Vagina (tissue), 2 donors: ENCODE measurements at regions not wholly inside any gene's neighbourhood (a gene's known extent, or its start where the extent isn't known, plus 50 kb on each side); places are given as distances from the start of the nearest gene placed in this dataset.

Source experiments
- DNase-seq, 2 donors: peaks; one replicate each; pipeline ENCODE4 v3.0.0-alpha.2; 2017; ENCODE audit errors: extremely low spot score in 2 of 2
- H3K27ac ChIP-seq: fragments of 200-600 bp; sonication (generic); one replicate; pipeline ENCODE4 v1.5.1; 2019
- H3K27me3 ChIP-seq: fragments of 200-600 bp; sonication (generic); one replicate; pipeline ENCODE4 v1.5.1; 2019
- H3K36me3 ChIP-seq, 2 donors: fragments of 200-600 bp; sonication (generic); one replicate each; pipeline ENCODE4 v1.5.1; 2017 to 2019
- H3K4me1 ChIP-seq: fragments of 200-600 bp; sonication (generic); one replicate; pipeline ENCODE4 v1.5.1; 2019
- H3K4me3 ChIP-seq, 2 donors: fragments of 200-600 bp; sonication (generic); 1 replicate in 1 of 2; 2 replicates in 1 of 2; pipeline ENCODE4 v1.5.1; 2016 to 2019
- H3K9me3 ChIP-seq: fragments of 200-600 bp; sonication (generic); one replicate; pipeline ENCODE4 v1.5.1; 2019
- POLR2A ChIP-seq, 2 donors: fragments of 450-650 bp; IDR thresholded peaks; one replicate each; pipeline ENCODE4 v1.6.1; 2017; ENCODE audit warnings: antibody characterized with exemption in 2 of 2, mild to moderate bottlenecking in 2 of 2, moderate library complexity in 2 of 2
- POLR2AphosphoS5 ChIP-seq, 2 donors: sonication (generic); formaldehyde crosslinking; IDR thresholded peaks; one replicate each; pipeline ENCODE4 v1.9.0; 2017; ENCODE audit warnings: antibody characterized with exemption in 2 of 2, mild to moderate bottlenecking in 2 of 2, low read depth in 1 of 2; ENCODE audit not compliant: insufficient read depth in 1 of 2
- intact Hi-C: fragments of 100-400 bp; cut with DNase I; formaldehyde crosslinking; loops from one replicate; pipeline ENCODE4 v1.15.1; 2023
- TF ChIP-seq, protein P1 (sequence below), 3 experiments: fragments of 450-650 bp in 2 of 3; fragments of 200-600 bp in 1 of 3; sonication (generic) in 1 of 3; IDR thresholded peaks; one replicate each; pipeline ENCODE4 v1.5.1; 2017 to 2019; ENCODE audit warnings: antibody characterized with exemption in 3 of 3, mild to moderate bottlenecking in 2 of 3, moderate library complexity in 2 of 3

DNA sequence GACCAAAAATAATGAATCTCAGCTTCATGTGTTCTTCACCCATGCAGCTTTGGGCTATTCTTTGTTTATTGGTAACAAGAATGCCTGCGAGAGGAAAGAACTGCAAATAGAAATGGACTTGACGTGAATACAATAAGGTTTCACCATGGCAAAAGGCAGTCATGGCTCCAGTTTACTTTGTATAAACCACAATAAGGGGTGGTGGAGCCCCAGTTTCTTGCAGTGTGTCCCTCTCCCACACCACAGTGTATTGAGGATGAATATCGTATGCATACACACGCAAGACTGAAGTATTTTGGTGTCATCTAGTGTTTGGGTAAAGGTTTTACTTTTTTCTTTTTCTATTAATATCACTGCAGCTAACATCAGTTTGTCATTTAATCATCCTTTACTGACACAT lies 159.7 kb upstream of the CNTN4 start:
- intact Hi-C loops, result no loop called here
- Histone ChIP-seq H3K4me1 (no peaks in the 10 kb centered on the region), H3K4me3 (no peak overlapping the region), H3K27me3 (no peaks in the 10 kb centered on the region), H3K27ac (no peak overlapping the region), H3K9me3 (no peaks in the 10 kb centered on the region), H3K36me3 (no peaks in the 10 kb centered on the region)
- TF ChIP-seq POLR2AphosphoS5 (IDR thresholded peaks at IDR 0.05; ENCODE audit: insufficient read depth in 1 of 2, low read depth in 1 of 2), result no peak
- TF ChIP-seq, protein P1, sequence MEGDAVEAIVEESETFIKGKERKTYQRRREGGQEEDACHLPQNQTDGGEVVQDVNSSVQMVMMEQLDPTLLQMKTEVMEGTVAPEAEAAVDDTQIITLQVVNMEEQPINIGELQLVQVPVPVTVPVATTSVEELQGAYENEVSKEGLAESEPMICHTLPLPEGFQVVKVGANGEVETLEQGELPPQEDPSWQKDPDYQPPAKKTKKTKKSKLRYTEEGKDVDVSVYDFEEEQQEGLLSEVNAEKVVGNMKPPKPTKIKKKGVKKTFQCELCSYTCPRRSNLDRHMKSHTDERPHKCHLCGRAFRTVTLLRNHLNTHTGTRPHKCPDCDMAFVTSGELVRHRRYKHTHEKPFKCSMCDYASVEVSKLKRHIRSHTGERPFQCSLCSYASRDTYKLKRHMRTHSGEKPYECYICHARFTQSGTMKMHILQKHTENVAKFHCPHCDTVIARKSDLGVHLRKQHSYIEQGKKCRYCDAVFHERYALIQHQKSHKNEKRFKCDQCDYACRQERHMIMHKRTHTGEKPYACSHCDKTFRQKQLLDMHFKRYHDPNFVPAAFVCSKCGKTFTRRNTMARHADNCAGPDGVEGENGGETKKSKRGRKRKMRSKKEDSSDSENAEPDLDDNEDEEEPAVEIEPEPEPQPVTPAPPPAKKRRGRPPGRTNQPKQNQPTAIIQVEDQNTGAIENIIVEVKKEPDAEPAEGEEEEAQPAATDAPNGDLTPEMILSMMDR (IDR thresholded peaks at IDR 0.05), result no peak
- no peak for TF ChIP-seq POLR2A (IDR thresholded peaks at IDR 0.05)
- DNase-seq, result no peak

DNA sequence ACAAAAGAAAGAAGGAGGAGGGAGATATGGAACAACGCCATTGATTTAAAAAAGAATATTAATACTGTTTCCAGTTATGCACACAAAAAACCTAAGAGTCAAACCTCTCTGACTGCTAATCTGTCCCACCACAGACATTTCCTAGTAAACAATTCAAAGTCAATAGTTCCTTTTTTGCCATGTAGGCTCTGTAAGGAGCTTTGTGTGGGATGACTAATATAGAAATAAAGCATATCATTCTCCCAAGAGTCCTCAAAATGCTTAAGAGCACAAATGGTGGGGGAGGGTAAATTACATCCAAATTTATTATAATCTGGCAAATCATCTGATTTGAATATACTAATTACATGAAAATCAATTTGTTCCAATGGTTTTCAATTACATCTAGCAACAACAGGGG lies 155.9 kb upstream of the CNTN4 start:
- TF ChIP-seq, protein P1 (IDR thresholded peaks at IDR 0.05), result no peak
- no peak for TF ChIP-seq POLR2A (IDR thresholded peaks at IDR 0.05)
- no peak for TF ChIP-seq POLR2AphosphoS5 (IDR thresholded peaks at IDR 0.05; ENCODE audit: insufficient read depth in 1 of 2, low read depth in 1 of 2)
- Histone ChIP-seq H3K4me1 (no peaks in the 10 kb centered on the region), H3K9me3 (no peaks in the 10 kb centered on the region), H3K36me3 (no peaks in the 10 kb centered on the region), H3K27me3 (no peaks in the 10 kb centered on the region), H3K27ac (no peak overlapping the region), H3K4me3 (no peak overlapping the region)
- intact Hi-C loops, result no loop called here
- DNase-seq, result no peak

DNA sequence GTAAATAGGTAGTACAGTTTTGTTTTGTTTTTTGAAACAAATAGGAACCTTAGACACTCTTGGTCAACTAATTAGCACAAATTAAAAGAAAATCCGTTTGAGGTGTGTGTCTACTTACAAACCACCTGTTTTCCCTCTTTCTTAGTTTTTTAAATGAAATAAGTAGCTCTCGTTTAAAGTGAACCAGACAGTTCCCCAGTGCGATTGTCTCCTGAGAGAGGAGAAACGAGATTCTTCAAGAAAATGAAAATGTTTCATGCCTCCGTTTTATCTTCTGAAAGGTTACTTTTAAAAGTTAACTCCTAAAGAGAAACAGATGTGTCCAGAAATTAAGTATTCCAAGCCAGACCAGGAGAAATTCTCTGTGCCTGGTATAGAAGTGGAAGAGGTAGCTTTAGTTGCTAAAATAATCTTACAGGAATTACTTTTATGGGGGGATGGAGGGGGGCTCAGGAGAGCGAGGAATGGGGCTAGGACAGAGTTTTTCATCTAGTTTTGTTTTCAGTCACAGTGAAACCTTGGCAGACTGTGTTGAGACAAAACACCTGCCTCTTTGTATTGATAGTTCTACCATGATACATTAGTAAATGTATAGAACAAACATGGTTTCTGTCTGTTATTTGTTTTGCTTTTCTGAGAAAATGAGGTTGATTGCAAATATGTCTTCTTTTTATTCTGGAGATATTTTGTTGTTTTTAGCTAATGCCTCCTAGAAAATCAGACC lies 155.1 kb upstream of the CNTN4 start:
- Histone ChIP-seq H3K27me3 (no peaks in the 10 kb centered on the region), H3K9me3 (no peaks in the 10 kb centered on the region), H3K4me1 (no peaks in the 10 kb centered on the region), H3K36me3 (no peaks in the 10 kb centered on the region), H3K4me3 (no peak overlapping the region), H3K27ac (no peak overlapping the region)
- intact Hi-C loops, result no loop called here
- no peak for DNase-seq
- TF ChIP-seq, protein P1 (IDR thresholded peaks at IDR 0.05), result no peak
- TF ChIP-seq POLR2A (IDR thresholded peaks at IDR 0.05) (no peak), POLR2AphosphoS5 (IDR thresholded peaks at IDR 0.05; ENCODE audit: insufficient read depth in 1 of 2, low read depth in 1 of 2) (no peak)

DNA sequence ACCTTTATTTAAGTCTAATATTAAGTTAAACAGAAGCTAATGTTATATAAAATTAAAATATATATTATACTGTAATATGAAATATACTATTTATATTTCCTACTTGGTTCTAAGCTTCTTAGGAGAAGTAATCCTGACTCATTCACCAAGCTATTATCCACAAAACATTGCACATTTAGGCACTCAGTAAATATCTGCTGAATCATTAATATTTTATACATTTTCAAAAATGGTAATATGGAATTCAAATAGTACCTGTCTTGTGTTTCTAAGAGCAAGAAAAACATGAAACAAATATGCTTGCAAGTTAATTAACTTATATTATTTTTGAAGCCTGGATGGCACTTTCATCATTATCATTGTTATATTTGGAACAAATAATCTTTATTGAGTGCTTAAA lies 153.0 kb upstream of the CNTN4 start:
- intact Hi-C loops, result no loop called here
- no peaks in the 10 kb centered on the region for H3K36me3 ChIP-seq
- no peak overlapping the region for H3K4me3 ChIP-seq
- DNase-seq, result no peak
- no peaks in the 10 kb centered on the region for H3K9me3 ChIP-seq
- H3K4me1 ChIP-seq, result no peaks in the 10 kb centered on the region
- TF ChIP-seq POLR2AphosphoS5 (IDR thresholded peaks at IDR 0.05; ENCODE audit: insufficient read depth in 1 of 2, low read depth in 1 of 2), result no peak
- TF ChIP-seq POLR2A (IDR thresholded peaks at IDR 0.05), result no peak
- TF ChIP-seq, protein P1 (IDR thresholded peaks at IDR 0.05), result no peak
- no peaks in the 10 kb centered on the region for H3K27me3 ChIP-seq
- no peak overlapping the region for H3K27ac ChIP-seq

DNA sequence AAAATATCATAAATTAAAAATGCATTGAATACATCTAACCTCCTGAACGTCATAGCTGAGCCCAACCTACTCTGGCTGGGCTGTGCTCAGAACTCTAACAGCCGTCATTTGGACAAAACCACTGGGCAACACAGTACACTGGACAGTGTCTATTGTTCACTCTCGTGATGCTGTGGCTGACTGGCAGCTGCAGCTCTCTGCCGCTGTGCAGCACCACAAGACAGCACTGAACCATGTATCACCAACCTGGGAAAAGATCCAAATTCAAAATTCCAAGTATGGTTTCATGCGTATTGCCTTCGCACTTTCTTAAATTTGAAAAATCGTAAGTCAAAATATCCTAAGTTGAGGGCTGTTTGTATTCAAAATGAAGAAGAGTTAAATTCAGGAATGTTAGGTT lies 145.1 kb upstream of the CNTN4 start:
- no peak for DNase-seq
- H3K36me3 ChIP-seq, result no peaks in the 10 kb centered on the region
- H3K9me3 ChIP-seq, result no peaks in the 10 kb centered on the region
- H3K27ac ChIP-seq, result no peak overlapping the region
- H3K27me3 ChIP-seq, result no peaks in the 10 kb centered on the region
- TF ChIP-seq POLR2AphosphoS5 (IDR thresholded peaks at IDR 0.05; ENCODE audit: insufficient read depth in 1 of 2, low read depth in 1 of 2) (no peak), POLR2A (IDR thresholded peaks at IDR 0.05) (no peak)
- intact Hi-C loops, result no loop called here
- no peaks in the 10 kb centered on the region for H3K4me1 ChIP-seq
- H3K4me3 ChIP-seq, result no peak overlapping the region
